Right lobe of liver (tissue), 6 donors: ENCODE measurements at regions not wholly inside any gene's neighbourhood (a gene's known extent, or its start where the extent isn't known, plus 50 kb on each side); places are given as distances from the start of the nearest gene placed in this dataset.
"Not testable (repeated sequence)": the region's sequence is repeated elsewhere in the genome, so short reads cannot be mapped to it uniquely, and the experiment has no call there.

Experiments used
- ATAC-seq, 4 donors: fragments of 200-7000 bp; cut with Tn5 transposase; one replicate each; pipeline ENCODE4 v1.9.1; 2020; ENCODE audit warnings: mild to moderate bottlenecking in 4 of 4, moderate library complexity in 4 of 4
- DNase-seq, 3 donors: peaks; one replicate each; pipeline ENCODE4 v3.0.0-alpha.2; 2020
- H3K27ac ChIP-seq, 3 donors: fragments of 200-600 bp; one replicate each; pipeline ENCODE4 v1.8.0; 2022
- H3K27me3 ChIP-seq, 2 donors: fragments of 200-600 bp; one replicate each; pipeline ENCODE4 v1.8.0; 2022
- H3K36me3 ChIP-seq, 4 donors: fragments of 200-600 bp; sonication (generic) in 1 of 4; one replicate each; pipeline versions ENCODE4 v1.5.1 to v1.8.0; 2017 to 2022; ENCODE audit warnings: control low read depth in 1 of 4
- H3K4me1 ChIP-seq, 4 donors: fragments of 200-600 bp; sonication (generic) in 1 of 4; one replicate each; pipeline versions ENCODE4 v1.5.1 to v1.8.0; 2017 to 2022; ENCODE audit warnings: control low read depth in 1 of 4
- H3K4me3 ChIP-seq, 3 donors: fragments of 200-600 bp; one replicate each; pipeline ENCODE4 v1.8.0; 2022
- H3K9me3 ChIP-seq, 4 donors: fragments of 200-600 bp; sonication (generic) in 1 of 4; one replicate each; pipeline versions ENCODE4 v1.5.1 to v1.8.0; 2017 to 2022; ENCODE audit warnings: control low read depth in 1 of 4
- POLR2A ChIP-seq: fragments of 450-650 bp; IDR thresholded peaks from one replicate; pipeline ENCODE4 v1.6.1; 2017; ENCODE audit warnings: antibody characterized with exemption, mild to moderate bottlenecking
- WGBS: methylation state at CpG from one replicate; pipeline ENCODE4 v1.1.6; 2018; ENCODE audit warnings: low coverage, low lambda C conversion rate; ENCODE audit not compliant: insufficient coverage; ENCODE audit errors: missing lambda C conversion rate; 5-methylcytosine and 5-hydroxymethylcytosine counted together
- intact Hi-C, 2 donors: fragments of 100-400 bp; cut with DNase I; formaldehyde crosslinking; loops; one replicate each; pipeline versions ENCODE4 v1.11.2 to v1.14.1; 2022
- TF ChIP-seq, protein P1 (sequence below), 4 donors: fragments of 200-600 bp in 3 of 4; fragments of 450-650 bp in 1 of 4; IDR thresholded peaks; one replicate each; pipeline versions ENCODE4 v1.5.1 to v1.8.0; 2016 to 2022; ENCODE audit warnings: antibody characterized with exemption in 4 of 4, mild to moderate bottlenecking in 2 of 4
- donor health status: DM: no; HTN: yes; CAD: no.
- donor health status: DM: no; HTN: no; CAD: no.
- donor health status: DM: no; HTN: no; CAD: no.
- donor health status: DM: no; HTN: yes; CAD: no.
- donor health status: DM: no; HTN: yes; CAD: no.

DNA sequence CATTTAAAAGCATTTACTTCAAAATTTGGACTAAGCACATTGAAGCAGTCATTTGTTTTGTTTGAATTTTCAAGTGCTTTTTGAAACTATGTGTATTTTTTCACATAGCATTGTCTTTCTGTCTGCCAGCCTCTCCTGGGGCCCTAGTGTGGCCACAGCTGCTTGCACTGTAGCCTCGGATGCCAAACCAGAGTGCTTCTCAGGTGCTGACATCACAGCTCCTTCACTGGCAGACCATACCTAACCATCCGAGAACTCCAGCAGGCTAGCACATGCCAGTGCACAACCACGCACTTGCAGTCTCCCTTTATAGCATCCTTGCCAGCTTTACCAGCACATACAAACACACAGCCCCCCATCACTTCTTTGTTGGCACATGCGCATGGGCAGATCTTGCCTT, 1019.7 kb downstream of the STPG2 start:
- H3K9me3 ChIP-seq = no peaks in the 10 kb centered on the region
- no peak overlapping the region for H3K27ac ChIP-seq
- no peaks in the 10 kb centered on the region for H3K27me3 ChIP-seq
- TF ChIP-seq, protein P1, sequence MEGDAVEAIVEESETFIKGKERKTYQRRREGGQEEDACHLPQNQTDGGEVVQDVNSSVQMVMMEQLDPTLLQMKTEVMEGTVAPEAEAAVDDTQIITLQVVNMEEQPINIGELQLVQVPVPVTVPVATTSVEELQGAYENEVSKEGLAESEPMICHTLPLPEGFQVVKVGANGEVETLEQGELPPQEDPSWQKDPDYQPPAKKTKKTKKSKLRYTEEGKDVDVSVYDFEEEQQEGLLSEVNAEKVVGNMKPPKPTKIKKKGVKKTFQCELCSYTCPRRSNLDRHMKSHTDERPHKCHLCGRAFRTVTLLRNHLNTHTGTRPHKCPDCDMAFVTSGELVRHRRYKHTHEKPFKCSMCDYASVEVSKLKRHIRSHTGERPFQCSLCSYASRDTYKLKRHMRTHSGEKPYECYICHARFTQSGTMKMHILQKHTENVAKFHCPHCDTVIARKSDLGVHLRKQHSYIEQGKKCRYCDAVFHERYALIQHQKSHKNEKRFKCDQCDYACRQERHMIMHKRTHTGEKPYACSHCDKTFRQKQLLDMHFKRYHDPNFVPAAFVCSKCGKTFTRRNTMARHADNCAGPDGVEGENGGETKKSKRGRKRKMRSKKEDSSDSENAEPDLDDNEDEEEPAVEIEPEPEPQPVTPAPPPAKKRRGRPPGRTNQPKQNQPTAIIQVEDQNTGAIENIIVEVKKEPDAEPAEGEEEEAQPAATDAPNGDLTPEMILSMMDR (IDR thresholded peaks at IDR 0.05) = no peak
- no peak for TF ChIP-seq POLR2A
- 40% methylated on average over 2 of the region's 4 CpGs for WGBS
- intact Hi-C loops = no loop called here
- no peaks in the 10 kb centered on the region for H3K4me1 ChIP-seq
- DNase-seq (no peak), ATAC-seq (no peak)
- H3K36me3 ChIP-seq = no peaks in the 10 kb centered on the region
- no peak overlapping the region for H3K4me3 ChIP-seq

DNA sequence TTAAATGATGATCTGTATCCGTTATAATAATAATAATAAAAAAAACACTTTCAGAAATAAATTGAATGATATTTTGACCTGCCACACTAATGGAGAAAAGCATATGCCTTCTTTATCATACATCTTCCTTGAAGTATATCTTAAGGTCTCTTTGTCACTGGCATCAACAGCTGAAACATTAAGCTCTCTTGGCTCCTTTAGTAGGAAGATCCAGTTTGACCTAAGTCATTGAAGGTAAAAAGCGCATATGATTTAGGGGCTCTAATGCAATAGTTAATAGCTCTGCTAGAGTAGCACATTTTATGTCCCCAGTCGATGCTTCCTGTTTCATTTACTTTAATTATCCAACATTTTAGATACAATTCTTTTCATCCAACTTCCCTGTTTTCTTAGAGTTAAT, 1010.8 kb downstream of the STPG2 start:
- no peak for TF ChIP-seq POLR2A
- TF ChIP-seq, protein P1 (IDR thresholded peaks at IDR 0.05) = no peak
- 44% methylated on average over 3 of the region's 3 CpGs for WGBS
- no peak for ATAC-seq
- Histone ChIP-seq H3K4me1 (no peaks in the 10 kb centered on the region), H3K27ac (no peak overlapping the region), H3K36me3 (no peaks in the 10 kb centered on the region), H3K27me3 (no peaks in the 10 kb centered on the region), H3K4me3 (no peak overlapping the region), H3K9me3 (no peaks in the 10 kb centered on the region)
- DNase-seq = no peak
- intact Hi-C loops = no loop called here

DNA sequence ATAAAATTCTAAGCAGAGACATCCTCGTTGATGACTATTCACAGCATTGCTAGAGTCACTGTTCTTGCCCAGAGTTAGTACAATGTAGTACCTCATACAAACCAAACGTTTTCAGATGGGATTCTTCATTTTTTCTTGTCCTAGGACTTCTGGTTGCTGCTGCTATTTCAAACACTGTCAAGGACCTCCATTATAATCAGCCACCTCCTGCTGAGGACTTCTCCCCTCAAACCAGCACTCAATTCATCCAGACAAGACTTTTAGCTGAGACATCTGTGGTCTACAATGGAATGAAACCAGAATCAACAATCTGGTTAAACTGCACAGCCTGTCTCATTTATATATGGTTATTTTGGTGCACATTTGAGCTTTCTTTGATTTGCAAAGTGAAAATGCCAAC, 1008.8 kb downstream of the STPG2 start:
- Histone ChIP-seq H3K27me3 (no peaks in the 10 kb centered on the region), H3K36me3 (no peaks in the 10 kb centered on the region), H3K4me3 (no peak overlapping the region), H3K27ac (no peak overlapping the region), H3K9me3 (no peaks in the 10 kb centered on the region), H3K4me1 (no peaks in the 10 kb centered on the region)
- WGBS = 25% methylated on average over 2 of the region's 2 CpGs
- ATAC-seq (no peak), DNase-seq (no peak)
- intact Hi-C loops = no loop called here
- TF ChIP-seq, protein P1 (IDR thresholded peaks at IDR 0.05) = no peak
- no peak for TF ChIP-seq POLR2A

DNA sequence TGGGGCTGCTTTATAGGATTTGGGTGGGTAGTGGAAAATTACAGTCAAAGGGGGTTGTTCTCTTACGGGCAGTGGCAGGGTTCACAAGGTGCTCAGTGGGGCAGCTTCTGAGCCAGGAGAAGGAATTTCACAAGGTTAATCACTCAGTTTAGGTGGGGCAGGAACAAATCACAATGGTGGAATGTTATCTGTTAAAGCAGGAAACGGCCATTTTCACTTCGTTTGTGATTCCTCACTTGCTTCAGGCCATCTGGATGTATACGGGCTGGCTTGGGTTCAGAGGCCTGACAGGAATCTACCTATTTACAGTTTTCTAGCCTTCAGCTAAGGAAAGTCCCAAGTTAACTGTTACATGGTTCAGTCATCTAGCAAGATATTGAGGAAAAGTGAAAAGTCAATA, 1003.5 kb downstream of the STPG2 start:
- no peaks in the 10 kb centered on the region for H3K4me1 ChIP-seq
- 29% methylated on average over 4 of the region's 4 CpGs for WGBS
- TF ChIP-seq, protein P1 (IDR thresholded peaks at IDR 0.05) = no peak
- TF ChIP-seq POLR2A = no peak
- no peak for ATAC-seq
- no peak overlapping the region for H3K27ac ChIP-seq
- DNase-seq = no peak
- intact Hi-C loops = no loop called here
- no peaks in the 10 kb centered on the region for H3K9me3 ChIP-seq
- no peaks in the 10 kb centered on the region for H3K36me3 ChIP-seq
- no peak overlapping the region for H3K4me3 ChIP-seq
- no peaks in the 10 kb centered on the region for H3K27me3 ChIP-seq

DNA sequence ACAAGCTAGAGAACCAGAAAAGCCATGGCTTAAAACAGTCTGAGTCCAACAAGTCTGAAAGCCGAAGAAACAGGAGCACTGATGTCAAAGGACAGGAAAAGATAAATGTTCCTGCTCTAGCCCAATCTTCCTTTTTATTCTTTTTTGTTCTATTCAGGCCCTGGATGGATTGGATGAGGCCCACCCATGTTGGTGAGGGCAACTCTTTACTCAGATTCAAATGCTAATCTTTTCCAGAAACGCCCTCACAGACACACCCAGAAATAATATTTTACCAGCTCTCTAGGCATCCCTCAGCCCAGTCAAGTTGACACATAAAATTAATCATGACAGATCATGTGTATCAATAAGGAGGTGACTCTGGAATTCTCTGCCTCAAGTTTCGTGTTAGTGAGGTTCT, 1002.7 kb downstream of the STPG2 start:
- Histone ChIP-seq H3K36me3 (no peaks in the 10 kb centered on the region), H3K27me3 (no peaks in the 10 kb centered on the region), H3K9me3 (no peaks in the 10 kb centered on the region), H3K4me3 (no peak overlapping the region), H3K27ac (no peak overlapping the region), H3K4me1 (no peaks in the 10 kb centered on the region)
- TF ChIP-seq, protein P1 (IDR thresholded peaks at IDR 0.05) = no peak
- TF ChIP-seq POLR2A = no peak
- ATAC-seq (no peak), DNase-seq (no peak)
- 40% methylated on average over 3 of the region's 3 CpGs for WGBS
- intact Hi-C loops = no loop called here

DNA sequence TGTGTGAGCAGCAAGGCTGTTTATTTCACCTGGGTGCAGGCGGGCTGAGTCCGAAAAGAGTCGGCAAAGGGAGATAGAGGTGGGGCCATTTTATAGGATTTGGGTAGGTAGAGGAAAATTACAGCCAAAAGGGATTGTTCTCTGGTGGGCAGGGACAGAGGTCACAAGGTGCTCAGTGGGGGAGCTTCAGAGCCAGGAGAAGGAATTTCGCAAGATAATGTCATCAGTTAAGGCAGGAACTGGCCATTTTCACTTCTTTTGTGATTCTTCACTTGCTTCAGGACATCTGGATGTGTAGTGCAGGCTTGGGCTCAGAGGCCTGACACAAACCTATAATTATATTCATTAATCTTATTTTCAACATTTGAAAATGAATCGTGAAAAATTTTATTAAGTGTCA, 1001.9 kb downstream of the STPG2 start:
- H3K27me3 ChIP-seq, ATAC-seq, DNase-seq, H3K27ac ChIP-seq, H3K36me3 ChIP-seq, H3K9me3 ChIP-seq, intact Hi-C loops, H3K4me3 ChIP-seq, H3K4me1 ChIP-seq: not testable (repeated sequence)
- 76% methylated on average over 5 of the region's 5 CpGs for WGBS
